H9 (cell line): ENCODE measurements at regions not wholly inside any gene's neighbourhood (a gene's known extent, or its start where the extent isn't known, plus 50 kb on each side); places are given as distances from the start of the nearest gene placed in this dataset.

Experiments used
- DNase-seq: peaks from one replicate; pipeline ENCODE4 v3.0.0-alpha.2; 2017
- H2AFZ ChIP-seq: one replicate; pipeline ENCODE4 v1.6.1; 2013; ENCODE audit warnings: mild to moderate bottlenecking, low read length, control low read depth, moderate library complexity
- H2AK5ac ChIP-seq: 2 replicates; pipeline ENCODE4 v1.6.1; 2013; ENCODE audit warnings: low read length, control low read depth, mixed read lengths; ENCODE audit not compliant: insufficient read length
- H2BK120ac ChIP-seq: one replicate; pipeline ENCODE4 v1.6.1; 2013; ENCODE audit warnings: low read depth, mild to moderate bottlenecking, low read length, control low read depth, inconsistent platforms; ENCODE audit not compliant: poor library complexity, severe bottlenecking
- H2BK12ac ChIP-seq: 2 replicates; pipeline ENCODE4 v1.6.1; 2013; ENCODE audit warnings: low read length, control low read depth, mixed read lengths, low read depth; ENCODE audit not compliant: insufficient read length
- H2BK15ac ChIP-seq: 2 replicates; pipeline ENCODE4 v1.6.1; 2013; ENCODE audit warnings: low read depth, low read length, control low read depth
- H2BK20ac ChIP-seq: one replicate; pipeline ENCODE4 v1.6.1; 2013; ENCODE audit warnings: low read depth, mild to moderate bottlenecking, low read length, control low read depth, inconsistent platforms; ENCODE audit not compliant: poor library complexity, severe bottlenecking
- H2BK5ac ChIP-seq: 2 replicates; pipeline ENCODE4 v1.6.1; 2013; ENCODE audit warnings: low read length, control low read depth, mixed read lengths; ENCODE audit not compliant: insufficient read length
- H3K14ac ChIP-seq: 2 replicates; pipeline ENCODE4 v1.6.1; 2013; ENCODE audit warnings: low read length, control low read depth; ENCODE audit not compliant: insufficient read depth
- H3K18ac ChIP-seq: 2 replicates; pipeline ENCODE4 v1.6.1; 2013; ENCODE audit warnings: low read depth, mild to moderate bottlenecking, mixed read lengths, low read length, control low read depth; ENCODE audit not compliant: insufficient read length
- H3K23ac ChIP-seq: 2 replicates; pipeline ENCODE4 v1.6.1; 2013; ENCODE audit warnings: low read length, control low read depth, mixed read lengths, low read depth; ENCODE audit not compliant: insufficient read length
- H3K23me2 ChIP-seq: 2 replicates; pipeline ENCODE4 v1.6.1; 2013; ENCODE audit warnings: low read depth, mild to moderate bottlenecking, mixed read lengths, low read length, control low read depth; ENCODE audit not compliant: insufficient read length, poor library complexity, severe bottlenecking
- H3K27ac ChIP-seq: 2 replicates; pipeline ENCODE4 v1.5.1; 2013; ENCODE audit warnings: low read length, control low read depth, mixed read lengths, low read depth; ENCODE audit not compliant: insufficient read length
- H3K27me3 ChIP-seq: 2 replicates; pipeline ENCODE4 v1.6.1; 2013; ENCODE audit warnings: low read length, control low read depth, inconsistent platforms; ENCODE audit not compliant: insufficient read depth
- H3K4ac ChIP-seq: 2 replicates; pipeline ENCODE4 v1.6.1; 2013; ENCODE audit warnings: low read depth, mild to moderate bottlenecking, control low read depth, inconsistent platforms, low read length, moderate library complexity
- H3K4me1 ChIP-seq: 2 replicates; pipeline ENCODE4 v1.6.1; 2013; ENCODE audit warnings: low read length, control low read depth, inconsistent platforms; ENCODE audit not compliant: insufficient read depth
- H3K4me2 ChIP-seq: 2 replicates; pipeline ENCODE4 v1.6.1; 2013; ENCODE audit warnings: low read length, control low read depth, mixed read lengths; ENCODE audit not compliant: insufficient read length, insufficient read depth
- H3K56ac ChIP-seq: 2 replicates; pipeline ENCODE4 v1.6.1; 2013; ENCODE audit warnings: low read depth, mild to moderate bottlenecking, mixed read lengths, low read length, control low read depth; ENCODE audit not compliant: insufficient read length
- H3K79me1 ChIP-seq: 2 replicates; pipeline ENCODE4 v1.6.1; 2013; ENCODE audit warnings: low read depth, mild to moderate bottlenecking, moderate library complexity, low read length, control low read depth, inconsistent platforms; ENCODE audit not compliant: insufficient read depth, poor library complexity, severe bottlenecking
- H3K79me2 ChIP-seq: 2 replicates; pipeline ENCODE4 v1.6.1; 2013; ENCODE audit warnings: low read length, control low read depth, inconsistent platforms; ENCODE audit not compliant: insufficient read depth
- H3K9ac ChIP-seq: 2 replicates; pipeline ENCODE4 v1.6.1; 2013; ENCODE audit warnings: low read length, control low read depth, mixed read lengths; ENCODE audit not compliant: insufficient read length; ENCODE audit errors: extremely low read depth
- H3K9me3 ChIP-seq: one replicate; pipeline ENCODE4 v1.6.1; 2013; ENCODE audit warnings: low read depth, low read length, inconsistent platforms; ENCODE audit not compliant: control insufficient read depth
- H3T11ph ChIP-seq: one replicate; pipeline ENCODE4 v1.6.1; 2013; ENCODE audit warnings: mild to moderate bottlenecking, low read length, control low read depth, inconsistent platforms
- H4K20me1 ChIP-seq: one replicate; pipeline ENCODE4 v1.6.1; 2013; ENCODE audit not compliant: control insufficient read depth, insufficient read length, insufficient read depth
- H4K5ac ChIP-seq: 2 replicates; pipeline ENCODE4 v1.6.1; 2013; ENCODE audit warnings: low read depth, mild to moderate bottlenecking, mixed read lengths, low read length, control low read depth; ENCODE audit not compliant: insufficient read length
- H4K8ac ChIP-seq: replicated peaks from 2 replicates; pipeline ENCODE4 v1.6.1; 2013; ENCODE audit warnings: low read length, control low read depth, mixed read lengths, low read depth; ENCODE audit not compliant: insufficient read length
- H4K91ac ChIP-seq: 2 replicates; pipeline ENCODE4 v1.6.1; 2013; ENCODE audit warnings: low read depth, mild to moderate bottlenecking, moderate library complexity, mixed read lengths, low read length, control low read depth; ENCODE audit not compliant: insufficient read length
- H3K27ac Mint-ChIP-seq, 3 experiments: 2 replicates in 2 of 3; 3 replicates in 1 of 3; pipeline ENCODE4 v1.8.0; 2020 to 2021; ENCODE audit warnings: mixed read lengths in 3 of 3, mild to moderate bottlenecking in 1 of 3, moderate library complexity in 1 of 3
- H3K27me3 Mint-ChIP-seq: 2 replicates; pipeline ENCODE4 v1.8.0; 2021; ENCODE audit warnings: low read depth, mild to moderate bottlenecking, moderate library complexity, mixed read lengths
- H3K36me3 Mint-ChIP-seq, 3 experiments: 2 replicates in 2 of 3; 3 replicates in 1 of 3; pipeline ENCODE4 v1.8.0; 2020 to 2021; ENCODE audit warnings: low read depth in 3 of 3, mixed read lengths in 3 of 3; ENCODE audit not compliant: insufficient read depth in 1 of 3
- H3K4me1 Mint-ChIP-seq, 2 experiments: 2 replicates each; pipeline ENCODE4 v1.8.0; 2020; ENCODE audit warnings: mixed read lengths in 2 of 2
- H3K4me3 Mint-ChIP-seq, 2 experiments: 2 replicates in 1 of 2; 3 replicates in 1 of 2; pipeline ENCODE4 v1.8.0; 2020 to 2021; ENCODE audit warnings: mild to moderate bottlenecking in 2 of 2, mixed read lengths in 2 of 2, moderate library complexity in 1 of 2
- H3K9me3 Mint-ChIP-seq, 2 experiments: 2 replicates in 1 of 2; 3 replicates in 1 of 2; pipeline ENCODE4 v1.8.0; 2020; ENCODE audit warnings: mild to moderate bottlenecking in 2 of 2, mixed read lengths in 2 of 2, moderate library complexity in 1 of 2
- CTCF ChIP-seq: fragments of 200-600 bp; sonication (generic); conservative IDR thresholded peaks from 3 replicates; pipeline ENCODE4 v1.8.0; 2021; ENCODE audit warnings: antibody characterized with exemption, mild to moderate bottlenecking
- WGBS: extraction: QIAGEN DNeasy Blood & Tissue Kit; methylation state at CpG from one replicate; pipeline ENCODE4 v1.1.7; 2013; ENCODE audit warnings: missing lambda C conversion rate, low lambda C conversion rate, mixed read lengths; ENCODE audit not compliant: insufficient read length; ENCODE audit errors: extremely low coverage; 5-methylcytosine and 5-hydroxymethylcytosine counted together

GRCh38 chr7:94313926-94314325 is 80.8 kb upstream of the COL1A2 start:
- Histone ChIP-seq H3K27ac (no peak overlapping the region), H3K23ac (no peak overlapping the region), H2BK12ac (no peak overlapping the region), H4K20me1 (no peaks in the 10 kb centered on the region), H2BK120ac (no peak overlapping the region), H2BK20ac (no peak overlapping the region), H3K4ac (no peak overlapping the region), H2BK5ac (no peak overlapping the region), H2AK5ac (no peak overlapping the region), H2BK15ac (no peak overlapping the region), H3K23me2 (no peaks in the 10 kb centered on the region), H3K27me3 (no peaks in the 10 kb centered on the region), H3K18ac (no peak overlapping the region), H3K14ac (no peak overlapping the region), H3K56ac (no peak overlapping the region), H4K5ac (no peak overlapping the region), H3K9me3 (no peaks in the 10 kb centered on the region), H2AFZ (no peak overlapping the region), H4K8ac (no peak overlapping the region), H3K4me2 (no peak overlapping the region), H3K9ac (no peak overlapping the region), H3K79me2 (no peaks in the 10 kb centered on the region), H3K4me1 (no peaks in the 10 kb centered on the region), H4K91ac (no peak overlapping the region), H3T11ph (no peak overlapping the region), H3K79me1 (no peaks in the 10 kb centered on the region)
- no CpG with 5 or more reads among the region's 2 CpGs for WGBS
- Mint-ChIP-seq H3K36me3 (peaks cover 0 to 5% (median 3%) of the 10 kb centered on the region in 3 experiments; a peak in 2 of 7 replicates), H3K4me3 (no peak overlapping the region), H3K27me3 (no peaks in the 10 kb centered on the region), H3K9me3 (peaks cover 5% of the 10 kb centered on the region in 2 experiments; a peak in 3 of 5 replicates), H3K27ac (no peak overlapping the region), H3K4me1 (peaks cover 0 to 7% of the 10 kb centered on the region in 2 experiments; a peak in 2 of 4 replicates)
- TF ChIP-seq CTCF: no peak
- DNase-seq: no peak
